Endothelial cell of umbilical vein (primary cell): ENCODE measurements at regions not wholly inside any gene's neighbourhood (a gene's known extent, or its start where the extent isn't known, plus 50 kb on each side); places are given as distances from the start of the nearest gene placed in this dataset.

Source experiments
- BruUV-seq: library from RNA; stranded (reverse); fragments of 400-500 nt; replicated peaks from 2 replicates; lab custom pipeline; 2021; lab: Mats Ljungman, UMichigan
- CTCF ChIA-PET: fragments of 300-600, 350-600 bp; sonication (Branson Sonifier 250); formaldehyde crosslinking; loops from one replicate; lab custom pipeline; 2021; ENCODE audit warnings: antibody characterized with exemption, inconsistent platforms; lab: Charles Lee
- POLR2A ChIA-PET: fragments of 300-600, 350-600 bp; sonication (Branson Sonifier 250); formaldehyde crosslinking; loops from one replicate; lab custom pipeline; 2021; ENCODE audit warnings: antibody characterized with exemption, inconsistent platforms; lab: Charles Lee
- DNase-seq: peaks from one replicate; pipeline ENCODE4 v3.0.0-alpha.2; 2011; ENCODE audit warnings: low read depth, low spot score
- FAIRE-seq: peaks from 2 replicates; lab custom pipeline; 2011; peaks lifted over from hg19 to GRCh38; lab: Jason Lieb, UNC
- H2AFZ ChIP-seq: 2 replicates; pipeline ENCODE4 v1.6.0; 2012; ENCODE audit warnings: low read depth, low read length, control low read depth, inconsistent platforms
- H3K27ac ChIP-seq: 2 replicates; pipeline ENCODE4 v1.5.1; 2011; ENCODE audit warnings: low read depth, mild to moderate bottlenecking, control low read depth, low read length, moderate library complexity; ENCODE audit not compliant: insufficient read depth
- H3K27me3 ChIP-seq, 2 experiments: 2 replicates each; pipeline versions ENCODE4 v1.6.0 to v1.6.1; 2011; ENCODE audit warnings: low read length in 2 of 2, mixed read lengths in 1 of 2; ENCODE audit not compliant: control insufficient read depth in 2 of 2, insufficient read depth in 2 of 2
- H3K36me3 ChIP-seq, 2 experiments: 2 replicates in 1 of 2; 3 replicates in 1 of 2; pipeline ENCODE4 v1.5.1; 2011; ENCODE audit warnings: low read length in 2 of 2, mild to moderate bottlenecking in 1 of 2, moderate library complexity in 1 of 2; ENCODE audit not compliant: control insufficient read depth in 2 of 2, insufficient read depth in 2 of 2; ENCODE audit errors: extremely low read depth in 1 of 2
- H3K4me1 ChIP-seq: 3 replicates; pipeline ENCODE4 v1.5.1; 2011; ENCODE audit warnings: mild to moderate bottlenecking, low read length; ENCODE audit not compliant: control insufficient read depth, insufficient read depth; ENCODE audit errors: extremely low read depth
- H3K4me2 ChIP-seq: 2 replicates; pipeline ENCODE4 v1.6.1; 2011; ENCODE audit warnings: low read length, control low read depth, mixed read lengths; ENCODE audit not compliant: insufficient read depth
- H3K4me3 ChIP-seq, 3 experiments: fragments of 200-600 bp in 1 of 3; sonication (generic), shearing (Covaris generic) in 1 of 3; replicated peaks in 1 of 3; 2 replicates each; pipeline ENCODE4 v1.5.1; 2011 to 2016; ENCODE audit warnings: control low read depth in 3 of 3, low read length in 3 of 3, mild to moderate bottlenecking in 2 of 3, inconsistent platforms in 1 of 3, low read depth in 1 of 3, moderate library complexity in 1 of 3; ENCODE audit not compliant: insufficient read depth in 1 of 3
- H3K79me2 ChIP-seq: 2 replicates; pipeline ENCODE4 v1.6.0; 2012; ENCODE audit warnings: low read length, inconsistent platforms; ENCODE audit not compliant: control insufficient read depth, insufficient read depth
- H3K9ac ChIP-seq: replicated peaks from 2 replicates; pipeline ENCODE3; 2011; ENCODE audit warnings: low read length, control low read depth; ENCODE audit not compliant: insufficient read depth; ENCODE audit errors: extremely low read depth
- H3K9me1 ChIP-seq: replicated peaks from 3 replicates; pipeline ENCODE4 v1.6.0; 2011; ENCODE audit warnings: mild to moderate bottlenecking, low read length; ENCODE audit not compliant: control insufficient read depth, insufficient read depth; ENCODE audit errors: extremely low read depth
- H3K9me3 ChIP-seq: replicated peaks from 2 replicates; pipeline ENCODE4 v1.5.1; 2012; ENCODE audit warnings: low read length, inconsistent platforms; ENCODE audit not compliant: control insufficient read depth, insufficient read depth
- H4K20me1 ChIP-seq: replicated peaks from 2 replicates; pipeline ENCODE3; 2011; ENCODE audit warnings: mild to moderate bottlenecking, low read length; ENCODE audit not compliant: control insufficient read depth, insufficient read depth; ENCODE audit errors: extremely low read depth
- CTCF ChIP-seq, 2 donors: IDR thresholded peaks; 1 replicate in 1 of 2; 2 replicates in 1 of 2; pipeline ENCODE4 v1.5.1; 2011; ENCODE audit warnings: low read length in 2 of 2, mild to moderate bottlenecking in 2 of 2, moderate library complexity in 2 of 2, control low read depth in 1 of 2, inconsistent platforms in 1 of 2, low read depth in 1 of 2; ENCODE audit not compliant: insufficient read depth in 1 of 2; ENCODE audit errors: extremely low read depth in 1 of 2
- EZH2 ChIP-seq: IDR thresholded peaks from 2 replicates; pipeline ENCODE4 v1.6.1; 2012; ENCODE audit warnings: borderline replicate concordance, low read depth, mild to moderate bottlenecking, moderate library complexity, low read length, inconsistent platforms; ENCODE audit not compliant: severe bottlenecking
- FOS ChIP-seq: IDR thresholded peaks from 2 replicates; pipeline ENCODE4 v1.6.1; 2011; ENCODE audit warnings: mild to moderate bottlenecking, low read length, moderate library complexity, borderline replicate concordance; ENCODE audit not compliant: insufficient read depth
- MAX ChIP-seq: IDR thresholded peaks from 2 replicates; pipeline ENCODE4 v1.6.1; 2011; ENCODE audit not compliant: insufficient read depth, insufficient read length
- POLR2AphosphoS5 ChIP-seq: IDR thresholded peaks from 2 replicates; pipeline ENCODE4 v1.6.1; 2012; ENCODE audit warnings: low read depth, mild to moderate bottlenecking, control low read depth, low read length, moderate library complexity; ENCODE audit not compliant: insufficient read depth
- dilution Hi-C: fragments of 300-500 bp; cut with MboI; formaldehyde crosslinking; loops from one replicate; pipeline ENCODE4 v1.15.0; 2019; ENCODE audit warnings: low sequenced_read_pairs; ENCODE audit not compliant: extremely low pct_ligation_motif_present
- intact Hi-C: fragments of 100-400 bp; cut with micrococcal nuclease; formaldehyde crosslinking; loops from one replicate; pipeline ENCODE4 v1.10.0; 2022

- DNase-seq: no peak
- intact Hi-C loops: no loop called here
- Histone ChIP-seq H3K27ac (no peak overlapping the region), H3K36me3 (no peaks in the 10 kb centered on the region), H3K4me3 (no peak overlapping the region), H3K4me2 (no peak overlapping the region), H3K9me3 (no peaks in the 10 kb centered on the region), H3K79me2 (no peaks in the 10 kb centered on the region), H4K20me1 (no peaks in the 10 kb centered on the region), H3K27me3 (no peaks in the 10 kb centered on the region), H3K4me1 (no peaks in the 10 kb centered on the region), H3K9ac (no peak overlapping the region), H2AFZ (no peak overlapping the region), H3K9me1 (no peaks in the 10 kb centered on the region)
- no peak for FAIRE-seq
- ChIA-PET POLR2A (no interaction called here), CTCF (no interaction called here)
- TF ChIP-seq EZH2 (no peak), POLR2AphosphoS5 (no peak), CTCF (IDR thresholded peaks at IDR 0.05; ENCODE audit: extremely low read depth in 1 of 2, insufficient read depth in 1 of 2, low read depth in 1 of 2, low read length in 2 of 2) (no peak), MAX (no peak), FOS (no peak)
- no TSS peak for BruUV-seq
- dilution Hi-C loops: no loop called here
These were observed 157.4 kb upstream of the TWIST2 start for GRCh38 chr2:238690511-238690910.
